GM12872 (cell line): ENCODE measurements at regions not wholly inside any gene's neighbourhood (a gene's known extent, or its start where the extent isn't known, plus 50 kb on each side); places are given as distances from the start of the nearest gene placed in this dataset.

ENCODE experiments used
- CTCF ChIP-seq: IDR thresholded peaks from 3 replicates; pipeline ENCODE4 v1.5.1; 2011; ENCODE audit warnings: low read depth, mild to moderate bottlenecking, low read length, moderate library complexity; ENCODE audit not compliant: insufficient read depth

DNA sequence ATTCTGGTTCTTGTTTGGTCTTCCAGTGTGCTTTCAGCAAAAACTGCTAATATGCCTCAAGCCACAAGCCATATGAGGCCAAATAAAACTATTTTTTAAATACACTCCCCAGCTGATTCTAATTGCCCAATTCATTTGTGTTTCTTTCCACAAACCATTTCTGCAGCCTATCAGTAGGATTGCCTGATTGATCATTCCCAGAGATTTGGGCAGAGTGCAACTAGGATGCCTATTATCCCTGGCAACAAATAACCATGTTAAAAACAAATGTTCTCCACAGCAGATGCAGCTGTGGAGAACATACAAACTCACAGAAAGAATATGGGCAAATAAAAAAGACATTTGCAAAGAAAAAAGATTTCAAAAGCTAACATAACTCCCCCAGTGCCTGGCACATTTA, 76.9 kb upstream of the CAV2 start:
- no peak for TF ChIP-seq CTCF

- TF ChIP-seq CTCF = no peak
Measured at GRCh38 chr7:116423499-116423898, 76.0 kb upstream of the CAV2 start.

DNA sequence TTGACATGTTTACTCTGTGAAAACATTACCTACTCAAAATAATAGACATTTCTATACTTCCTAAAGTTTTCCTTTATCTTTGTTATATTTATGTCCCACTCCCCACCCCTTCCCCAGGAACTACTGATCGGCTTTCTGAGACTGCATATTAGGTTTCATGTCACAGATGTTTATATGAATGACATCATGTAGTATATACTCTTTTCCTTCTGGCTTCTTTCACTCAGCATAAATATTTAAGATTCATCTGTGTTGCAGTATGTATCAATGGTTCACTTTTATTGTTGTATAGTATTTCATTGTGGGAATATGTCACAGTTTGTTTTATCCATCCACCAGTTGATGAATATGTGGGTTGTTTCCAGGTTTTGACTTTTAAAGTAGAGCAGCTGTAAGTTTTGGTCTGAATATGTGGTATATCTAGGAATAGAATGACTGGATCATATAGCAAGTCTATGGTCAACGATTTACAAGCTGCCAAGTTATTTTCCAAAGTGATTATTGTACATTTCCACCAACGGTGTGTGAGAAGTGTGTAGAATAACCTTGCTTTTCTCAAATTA, 73.8 kb upstream of the CAV2 start:
- no peak for TF ChIP-seq CTCF

GRCh38 chr7:116426428-116427156, 72.9 kb upstream of the CAV2 start:
- TF ChIP-seq CTCF = no peak

DNA sequence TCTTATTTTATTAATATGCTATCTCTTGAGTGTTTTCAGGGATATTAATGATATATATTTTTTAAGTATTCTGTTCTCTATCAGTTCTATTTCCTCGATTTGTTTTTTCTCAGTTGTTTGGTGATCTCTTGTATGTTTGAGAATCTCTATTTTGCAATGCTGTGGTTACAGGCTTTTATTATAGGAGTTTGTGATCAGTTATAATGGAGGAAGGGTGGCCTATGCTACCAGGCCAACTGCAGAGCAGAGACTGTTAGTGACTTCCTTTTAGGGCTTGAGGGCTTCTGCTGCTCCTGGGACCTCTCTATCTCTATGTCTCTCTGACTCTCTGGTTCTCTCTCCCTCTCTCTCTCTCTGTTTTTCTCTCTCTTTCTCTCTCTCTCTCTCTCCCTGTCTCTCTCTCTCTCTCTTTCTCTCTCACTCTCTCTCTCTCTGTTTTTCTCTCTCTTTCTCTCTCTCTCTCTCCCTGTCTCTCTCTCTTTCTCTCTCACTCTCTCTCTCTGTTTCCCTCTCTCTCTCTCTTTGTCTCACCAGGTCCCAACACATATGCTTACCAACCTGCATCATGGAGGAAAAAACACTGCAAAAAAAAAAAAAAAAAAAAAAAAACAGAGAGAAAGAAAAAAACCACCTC, 69.4 kb upstream of the CAV2 start:
- no peak for TF ChIP-seq CTCF

- no peak for TF ChIP-seq CTCF
Measured at GRCh38 chr7:116431787-116432526, 67.6 kb upstream of the CAV2 start.

- no peak for TF ChIP-seq CTCF
Measured at GRCh38 chr7:116432527-116432916, 67.0 kb upstream of the CAV2 start.
